Fibroblast of upper back skin (primary cell): ENCODE measurements at regions not wholly inside any gene's neighbourhood (a gene's known extent, or its start where the extent isn't known, plus 50 kb on each side); places are given as distances from the start of the nearest gene placed in this dataset.

Experiments
- DNase-seq: peaks from one replicate; pipeline ENCODE4 v3.0.0-alpha.2; 2013

DNA sequence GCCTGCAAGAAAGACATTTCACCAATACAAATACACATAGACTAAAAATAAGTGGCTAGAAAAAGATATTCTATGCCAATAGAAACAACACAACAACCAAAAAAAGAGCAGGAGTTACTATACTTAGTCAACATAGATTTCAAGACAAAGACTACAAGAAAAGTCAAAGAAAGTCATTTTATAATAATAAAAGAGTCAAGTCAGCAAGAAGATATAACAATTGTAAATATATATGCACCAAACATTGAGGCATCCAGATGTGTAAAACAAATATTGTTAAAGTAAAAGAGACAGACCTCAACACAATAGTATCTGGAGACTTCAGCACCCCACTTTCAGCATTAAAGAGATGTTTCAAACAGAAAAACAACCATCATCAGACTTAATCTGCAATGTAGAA is 104.6 kb downstream of the AMY1C start:
- DNase-seq: no peak

DNA sequence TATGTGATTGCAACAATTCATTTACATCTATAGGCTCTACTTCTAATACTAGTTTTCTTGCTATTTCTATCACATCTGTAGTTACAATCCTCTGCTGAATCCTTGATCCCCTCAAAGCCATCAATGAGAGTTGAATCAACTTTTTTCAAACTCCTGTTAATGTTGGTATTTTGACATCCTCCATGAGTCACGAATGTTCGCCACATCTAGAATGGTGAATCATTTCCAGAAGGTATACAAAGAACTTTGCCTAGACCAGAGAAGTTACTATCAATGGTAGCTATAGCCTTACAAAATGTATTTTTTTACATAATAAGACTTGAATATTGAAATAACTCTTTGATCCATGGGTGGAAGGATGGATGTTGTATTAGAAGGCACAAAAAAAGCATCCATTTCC is 110.0 kb downstream of the AMY1C start:
- DNase-seq: no peak

DNA sequence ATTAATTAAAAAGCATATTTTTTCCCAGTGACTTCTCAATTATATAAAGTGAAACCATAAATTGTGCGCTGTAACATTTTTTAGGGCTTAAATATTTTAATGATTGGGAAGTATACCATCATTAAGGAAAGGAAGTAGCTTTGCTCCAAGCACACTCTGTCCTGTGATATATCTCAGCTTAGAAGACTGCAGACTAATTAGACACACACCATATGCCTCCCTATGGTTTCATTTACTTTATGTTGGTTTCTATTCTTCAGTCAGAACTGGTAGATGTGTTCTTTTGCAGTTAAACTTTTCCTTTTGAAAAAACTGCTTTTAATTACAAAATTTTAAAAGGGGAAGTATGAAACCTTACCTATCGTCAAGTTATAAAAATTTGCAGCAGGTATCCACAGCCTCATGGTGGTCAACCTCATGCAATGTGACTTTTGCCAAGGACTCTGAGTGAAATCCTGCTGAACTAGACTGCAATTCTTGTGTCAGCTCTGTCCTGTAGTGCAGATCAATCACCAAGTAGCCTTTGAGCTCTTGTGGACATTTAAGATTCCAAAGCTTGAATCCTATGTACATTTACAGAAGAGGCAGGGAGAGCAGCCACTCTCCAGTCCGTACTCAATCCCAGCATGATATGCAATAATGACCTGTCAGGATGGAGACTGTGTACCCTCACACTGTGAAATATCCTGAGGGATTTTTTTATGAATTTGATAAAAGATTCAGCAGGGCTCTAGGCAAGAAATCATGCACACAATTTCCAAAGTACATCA is 149.1 kb downstream of the AMY1C start:
- DNase-seq: no peak

DNA sequence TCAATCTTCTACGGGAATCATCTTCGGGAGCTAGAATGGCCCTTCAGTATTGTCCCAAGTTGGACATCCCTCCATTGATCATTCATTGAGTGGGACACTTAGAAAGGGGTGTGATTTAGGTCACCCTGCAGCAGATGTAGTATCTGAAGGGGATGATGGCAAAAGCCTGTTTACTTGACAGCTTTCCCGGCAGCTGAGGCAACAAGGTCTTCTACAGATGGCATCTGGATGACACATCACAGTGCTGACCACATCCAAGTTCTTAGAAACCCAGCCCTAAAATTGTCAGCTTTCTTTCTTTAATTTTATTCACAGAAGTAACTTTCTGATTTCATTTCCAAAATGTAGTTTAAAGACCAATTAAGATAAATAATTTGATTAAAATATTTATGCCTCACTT is 150.3 kb downstream of the AMY1C start:
- no peak for DNase-seq

DNA sequence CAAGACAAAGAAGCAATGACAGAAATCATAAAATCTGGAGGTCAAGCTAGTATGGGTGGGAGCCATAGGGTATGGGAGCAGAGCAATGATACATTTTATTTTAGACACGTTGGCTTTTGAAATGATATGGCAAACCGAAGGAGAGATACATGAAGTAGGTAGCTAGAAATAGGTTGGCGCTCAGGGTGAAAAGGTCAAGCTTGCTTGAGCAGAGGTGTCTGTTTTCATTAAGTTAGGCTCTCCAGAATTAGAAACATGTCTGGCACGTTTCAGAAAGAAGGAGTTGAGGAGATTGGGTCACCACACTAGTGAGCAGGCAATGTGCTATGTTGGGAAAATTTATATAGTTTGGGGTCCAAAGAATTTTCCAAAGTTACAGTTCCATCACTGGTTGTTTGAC is 151.4 kb downstream of the AMY1C start:
- no peak for DNase-seq

DNA sequence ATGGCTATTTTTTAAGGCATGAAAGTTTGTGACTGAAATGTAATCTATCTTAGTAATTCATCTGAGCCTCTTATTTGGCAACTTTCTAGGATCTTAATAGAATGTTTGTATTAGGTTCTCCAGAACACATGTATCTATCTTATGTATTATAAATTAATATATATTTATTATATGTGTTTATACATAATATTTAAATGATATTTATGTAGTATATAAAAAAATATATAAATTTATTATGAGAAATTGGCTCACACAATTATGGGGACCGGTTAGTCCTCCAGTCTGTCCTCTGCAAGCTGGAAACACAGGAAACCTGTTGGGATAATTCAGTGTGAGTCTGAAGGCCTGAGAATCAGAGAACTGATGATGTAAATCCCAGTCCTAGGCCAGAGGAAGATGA is 155.7 kb downstream of the AMY1C start:
- no peak for DNase-seq

DNA sequence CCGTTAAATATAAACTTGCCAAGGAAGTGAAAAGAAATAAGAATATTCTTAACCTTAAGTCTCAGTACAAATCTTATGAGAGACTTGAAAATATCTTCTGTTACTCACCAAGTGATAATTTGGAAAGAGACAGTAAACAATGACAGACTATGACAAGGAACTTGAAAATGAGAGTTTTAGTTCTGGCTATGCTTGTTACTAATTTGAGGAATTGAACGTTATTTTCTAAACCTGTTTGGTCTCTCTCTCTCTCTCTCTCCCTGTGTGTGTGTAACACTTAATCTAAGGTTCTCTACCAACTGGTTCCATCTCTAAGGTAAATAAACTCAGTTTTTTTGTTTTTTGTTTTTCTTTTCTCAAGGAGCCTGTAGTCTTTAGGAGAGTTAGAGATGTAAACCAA is 161.8 kb downstream of the AMY1C start:
- DNase-seq: no peak

DNA sequence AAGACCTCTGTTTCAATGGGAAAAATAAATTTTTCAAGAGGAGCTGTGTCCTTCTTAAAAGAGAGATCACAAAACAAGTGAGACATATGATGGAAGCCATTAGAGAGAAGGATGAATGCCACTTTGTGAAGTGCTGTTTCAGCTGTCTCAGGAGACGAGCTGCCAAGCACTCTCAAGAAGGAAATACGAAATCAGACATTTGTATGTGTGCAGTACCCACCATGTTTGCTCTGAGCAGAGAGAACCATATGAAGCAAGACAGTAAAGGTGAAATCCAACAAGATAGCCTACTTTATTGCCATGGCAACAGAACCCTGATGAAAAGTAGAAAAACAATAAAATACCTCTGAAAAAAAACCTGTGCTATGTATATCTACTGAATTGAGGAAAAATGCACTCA is 168.1 kb downstream of the AMY1C start:
- no peak for DNase-seq

DNA sequence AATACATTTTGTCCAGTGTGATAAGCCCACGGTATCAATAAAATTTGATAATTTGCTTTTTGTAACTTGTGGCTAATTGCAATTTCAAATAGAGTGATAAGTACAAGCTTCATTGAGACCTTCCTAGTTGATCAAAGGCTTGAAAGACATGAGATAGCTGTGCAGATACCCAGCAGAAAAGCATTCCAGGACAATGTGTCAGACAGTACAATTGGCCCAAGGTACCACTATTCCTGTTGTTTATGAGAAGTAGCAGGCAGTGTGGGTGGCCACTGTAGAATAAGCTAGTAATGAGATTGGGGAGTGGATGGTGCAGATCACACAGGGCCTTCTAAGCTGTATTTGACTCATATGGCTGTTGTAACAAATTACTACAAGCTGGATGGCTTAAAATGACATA is 182.2 kb downstream of the AMY1C start:
- DNase-seq: no peak

DNA sequence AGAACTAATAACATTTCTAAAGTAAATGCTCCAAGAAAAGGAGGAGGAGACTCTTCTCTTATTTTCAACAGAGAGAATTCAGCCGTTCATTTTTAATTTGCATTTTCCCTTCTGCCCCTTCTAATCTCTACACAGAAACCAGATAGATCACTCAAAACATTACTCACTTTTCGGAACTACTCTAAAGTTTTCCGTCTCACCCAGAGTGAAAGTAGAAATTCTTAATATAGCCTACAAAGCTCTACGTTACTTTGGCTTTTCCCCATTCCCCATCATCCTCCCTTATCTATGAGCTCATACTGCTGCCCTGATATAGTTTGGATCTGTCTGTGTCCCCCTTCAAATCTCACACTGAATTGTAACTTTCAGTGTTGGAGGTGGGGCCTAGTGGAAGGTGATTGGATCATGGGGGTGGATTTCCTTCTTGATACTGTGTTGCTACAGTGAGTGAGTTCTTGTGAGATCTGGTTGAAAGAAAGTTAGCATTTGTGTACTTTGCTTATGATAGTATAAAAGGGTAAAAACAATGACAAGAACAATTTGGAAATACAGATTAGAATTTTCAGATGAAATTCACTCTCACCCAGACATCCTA is 188.2 kb downstream of the AMY1C start:
- DNase-seq: no peak

DNA sequence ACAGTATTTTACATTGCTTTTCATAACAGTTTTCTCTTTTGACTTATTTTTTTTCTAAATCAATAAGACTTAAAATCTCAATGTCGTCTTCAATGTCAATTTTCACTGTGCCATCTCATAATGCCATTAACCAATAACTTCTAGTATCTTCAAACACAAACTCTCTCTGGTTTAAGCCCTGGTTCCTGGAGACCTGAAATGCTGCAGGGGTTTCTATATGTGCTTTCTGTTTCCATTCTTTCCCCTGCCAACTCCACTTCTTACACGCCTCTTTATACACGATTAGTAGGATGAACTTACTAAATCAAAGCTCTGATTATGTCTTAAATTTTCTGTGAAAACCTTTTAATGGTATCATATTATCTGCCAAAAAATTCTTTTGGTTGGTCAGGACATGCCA is 191.4 kb downstream of the AMY1C start:
- no peak for DNase-seq

DNA sequence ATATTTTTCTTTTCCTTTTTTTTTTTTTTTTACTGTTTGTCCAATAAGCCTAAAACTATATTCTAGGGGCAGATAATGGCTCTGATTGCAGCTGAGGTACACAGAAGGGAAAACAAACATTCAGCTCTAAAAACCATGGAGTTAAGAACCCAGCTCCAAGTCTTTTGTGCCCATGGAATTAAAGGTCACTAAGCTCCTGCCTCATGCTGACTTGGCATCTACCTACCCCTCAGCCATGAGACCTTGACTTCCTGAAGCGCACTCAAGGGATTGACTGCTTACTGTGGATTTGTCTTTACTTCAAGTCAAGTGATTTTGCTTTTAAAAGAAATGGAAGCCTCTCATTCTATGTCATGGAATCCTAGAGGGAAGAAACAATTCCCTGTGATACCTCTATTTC is 192.3 kb downstream of the AMY1C start:
- no peak for DNase-seq

DNA sequence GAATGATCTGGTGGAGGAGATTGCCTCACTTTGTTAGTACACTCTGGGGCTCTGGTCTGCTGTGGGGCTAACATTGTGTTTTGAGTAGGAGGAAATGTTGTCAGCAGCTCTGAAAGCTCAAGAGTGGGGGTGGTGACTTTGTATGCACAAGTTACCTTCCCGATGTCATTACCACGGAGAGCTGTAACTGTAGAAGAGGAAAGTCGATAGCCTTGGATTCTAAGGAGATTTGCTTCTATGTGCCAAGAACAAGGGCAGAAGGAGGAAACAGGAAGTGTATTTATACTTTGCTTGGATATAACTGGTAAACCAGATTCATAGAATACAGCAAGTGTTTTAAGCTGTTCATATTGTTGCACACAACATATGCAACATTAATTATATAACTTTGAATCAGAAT is 196.1 kb downstream of the AMY1C start:
- no peak for DNase-seq

DNA sequence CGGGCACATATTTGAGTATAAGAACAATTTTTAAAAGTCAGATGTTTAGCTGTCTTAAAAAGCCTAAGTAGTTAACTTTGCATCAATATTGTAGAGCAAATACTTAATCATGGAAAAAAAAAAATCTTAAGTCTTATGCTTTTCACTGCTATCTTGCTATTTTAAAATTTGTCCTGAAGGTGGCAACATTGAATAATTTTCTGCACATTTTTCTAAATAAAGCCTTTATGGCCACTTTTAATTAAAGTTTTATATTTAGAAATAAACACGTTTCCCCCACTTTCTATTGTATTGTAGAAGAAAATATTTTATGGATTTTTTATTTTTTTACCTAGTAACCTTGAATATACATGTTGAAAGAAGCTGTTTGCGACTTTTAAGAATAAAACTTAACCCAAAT is 198.8 kb downstream of the AMY1C start:
- DNase-seq: no peak

DNA sequence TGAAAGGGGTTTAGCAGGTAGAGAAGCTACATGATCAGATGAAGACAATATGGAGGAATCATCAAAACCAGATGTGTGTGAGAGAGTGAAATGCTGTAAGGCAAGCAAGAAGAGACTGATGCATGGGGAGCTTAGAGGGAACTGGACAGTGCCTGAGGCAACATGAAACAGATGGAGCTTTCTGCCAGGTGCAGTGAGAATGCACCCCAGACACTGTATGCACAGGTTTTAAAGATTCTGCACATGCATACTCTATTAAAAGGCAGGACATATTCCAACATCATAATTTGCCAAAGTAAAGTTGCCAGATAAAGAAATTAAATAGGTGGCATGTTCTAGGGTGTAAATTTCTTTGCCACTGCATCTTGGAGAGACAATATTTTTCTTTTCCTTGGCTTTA is 200.1 kb downstream of the AMY1C start:
- no peak for DNase-seq

DNA sequence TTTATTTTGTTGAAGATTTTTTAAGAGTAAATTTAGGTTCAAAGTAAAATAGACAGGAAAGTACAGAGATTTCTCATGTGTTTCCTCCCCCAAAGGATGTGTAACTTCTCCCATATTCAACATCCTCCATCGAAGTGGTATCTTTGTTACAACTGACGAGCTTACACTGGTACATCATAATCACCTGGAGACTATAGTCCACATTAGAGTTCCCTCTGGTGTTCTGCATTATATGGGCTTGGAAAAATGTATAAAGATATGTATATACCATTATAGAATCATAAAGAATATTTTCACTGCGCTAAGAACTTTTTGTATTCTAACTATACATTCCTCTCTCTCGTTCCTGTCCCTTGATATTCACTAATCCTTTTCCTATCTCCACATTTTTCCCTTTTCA is 203.7 kb downstream of the AMY1C start:
- DNase-seq: peak; percentile 1

DNA sequence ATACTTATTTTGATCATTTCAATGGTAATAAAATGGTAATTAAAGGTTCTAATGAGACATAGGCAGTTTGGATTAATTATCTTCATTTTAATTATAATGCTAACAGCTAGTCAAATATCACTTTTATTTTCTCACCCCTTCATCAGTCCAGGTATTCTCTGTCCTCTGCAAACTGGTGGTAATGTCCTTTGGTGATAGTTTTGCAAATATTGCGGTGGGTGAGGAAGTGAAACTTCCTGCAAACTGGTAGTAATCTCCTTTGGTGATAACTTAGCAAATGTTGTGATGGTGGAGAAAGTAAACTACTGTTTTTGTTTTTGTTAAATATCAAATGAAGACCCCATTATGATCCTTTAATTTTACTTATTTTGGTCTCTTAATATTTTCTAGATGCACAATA is 209.0 kb downstream of the AMY1C start:
- no peak for DNase-seq

DNA sequence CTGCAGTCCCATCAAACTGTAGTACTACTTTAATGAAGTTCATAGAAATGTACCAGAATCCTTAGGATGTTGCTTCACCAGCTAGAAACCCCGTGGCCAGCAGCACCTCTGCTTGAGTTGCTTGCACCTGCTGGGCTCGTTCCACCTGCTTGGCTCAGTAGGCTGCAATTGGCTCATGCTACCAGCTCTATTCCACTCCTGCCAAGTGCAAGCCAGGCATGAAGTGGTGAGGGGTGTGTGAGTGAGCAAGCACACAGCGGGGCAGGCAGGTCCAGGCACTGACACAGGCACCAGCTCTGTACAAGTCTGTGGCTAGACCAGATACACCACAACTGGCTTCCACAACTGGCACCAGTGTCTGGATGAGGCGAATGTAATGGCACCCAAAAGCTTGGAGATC is 209.9 kb downstream of the AMY1C start:
- no peak for DNase-seq

DNA sequence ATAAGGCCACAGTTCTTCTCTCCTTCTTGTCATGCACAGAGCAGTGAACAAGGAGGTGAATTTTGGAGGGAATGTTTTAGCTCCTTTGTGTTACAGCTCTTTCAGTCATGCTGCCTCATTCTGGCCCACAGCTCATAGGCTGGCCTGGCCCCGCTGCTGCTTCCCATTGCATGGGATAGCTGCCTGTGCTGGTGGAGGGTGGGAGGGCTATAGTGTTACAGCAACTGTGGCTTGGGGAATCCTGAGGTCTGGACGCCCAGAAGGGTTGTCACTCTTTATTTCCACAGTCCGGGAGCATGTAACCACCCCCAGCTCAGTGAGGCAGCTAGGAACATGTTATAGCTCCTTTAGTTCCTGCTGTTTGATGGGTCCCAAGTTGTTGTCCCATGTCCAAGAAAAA is 210.3 kb downstream of the AMY1C start:
- no peak for DNase-seq

DNA sequence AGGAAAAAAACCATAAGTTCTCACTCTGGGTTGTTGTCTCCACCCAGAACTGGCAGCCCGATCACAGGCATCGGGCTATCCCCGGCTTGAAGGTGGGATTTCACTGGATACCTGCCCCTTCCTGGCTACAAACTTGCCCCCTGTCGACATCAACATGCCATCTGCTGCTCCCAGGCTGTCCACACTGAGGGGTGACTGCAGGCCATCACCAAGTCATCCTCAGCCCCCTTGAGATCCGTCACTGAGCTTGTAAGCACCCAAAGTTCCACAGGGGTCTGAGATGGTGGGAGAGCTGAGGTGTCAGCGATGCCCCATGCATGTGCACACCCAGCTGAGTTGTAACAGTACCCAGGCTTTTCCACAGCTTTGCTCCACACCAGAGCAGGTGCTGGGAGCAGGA is 211.0 kb downstream of the AMY1C start:
- DNase-seq: no peak

DNA sequence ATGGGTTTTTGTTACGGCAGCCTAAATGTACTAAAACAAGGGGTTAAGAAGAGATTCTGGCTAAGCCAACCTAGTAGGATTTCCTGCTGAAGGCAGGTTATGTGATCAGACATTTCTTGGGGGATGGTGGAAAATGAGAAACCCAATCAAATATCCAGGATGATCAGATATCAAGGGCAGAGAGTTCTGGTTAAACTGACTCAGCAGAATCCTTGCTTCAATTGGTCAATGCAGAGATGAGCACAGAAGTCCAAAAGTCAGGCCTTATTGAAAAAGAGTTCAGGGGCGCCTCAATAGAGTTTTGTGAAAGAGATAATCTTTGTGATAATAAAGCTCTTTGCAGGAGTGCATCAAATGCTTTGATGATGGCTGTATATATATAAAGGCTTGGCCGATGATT is 237.1 kb downstream of the AMY1C start:
- DNase-seq: no peak

DNA sequence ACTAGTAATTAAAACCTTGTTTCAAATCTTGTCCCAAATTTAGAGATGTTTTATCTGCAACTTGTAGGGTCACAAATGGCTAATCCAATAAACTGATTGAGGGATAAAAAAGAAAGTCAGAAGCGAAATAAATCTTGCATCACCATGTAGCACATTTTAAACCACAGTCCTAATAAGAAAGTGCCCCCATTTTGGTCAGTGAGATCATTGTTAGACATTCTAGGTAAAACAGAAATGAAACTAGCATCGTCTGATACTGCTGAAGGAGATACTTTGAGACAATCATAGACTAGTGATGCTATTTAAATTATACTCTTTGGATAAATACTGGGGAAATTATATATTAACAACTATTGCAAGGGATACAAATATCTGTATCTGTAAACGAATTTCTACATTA is 247.9 kb downstream of the AMY1C start:
- no peak for DNase-seq

DNA sequence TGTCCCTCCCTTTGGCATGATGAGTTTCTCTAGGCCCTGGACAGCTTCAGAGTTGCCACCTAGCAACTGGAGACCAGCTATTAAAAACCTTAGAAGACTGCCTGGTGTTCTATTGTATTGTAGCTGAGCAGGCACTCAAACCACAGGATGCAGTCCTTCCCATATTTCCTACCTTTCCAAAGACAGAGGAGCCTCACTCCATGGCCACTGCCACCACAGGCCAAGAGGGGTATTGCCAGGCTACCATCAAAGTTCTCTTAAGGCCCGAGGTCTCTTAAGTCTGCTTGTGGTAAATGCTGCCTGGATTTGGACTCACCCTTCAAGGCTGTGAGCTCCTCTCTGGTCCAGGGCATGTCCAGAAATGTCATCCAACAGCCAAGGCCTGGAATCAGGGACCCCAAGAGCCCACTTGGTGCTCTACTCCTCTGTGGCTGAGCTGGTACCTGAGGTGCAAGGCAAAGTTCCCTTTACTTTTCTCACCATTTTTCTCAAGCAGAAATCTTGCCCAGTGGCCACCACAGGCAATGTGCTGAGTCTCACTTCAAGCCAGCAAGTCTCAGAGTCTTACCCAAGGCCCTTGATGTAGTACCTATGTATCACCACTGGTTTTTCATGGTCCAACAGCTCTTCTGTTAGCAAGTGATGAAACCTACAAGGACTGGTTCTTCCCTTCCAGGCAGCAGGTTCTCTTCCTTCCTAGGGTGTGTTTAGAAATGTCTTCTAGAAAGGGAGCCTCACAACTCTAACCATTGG is 269.4 kb downstream of the AMY1C start:
- DNase-seq: no peak

DNA sequence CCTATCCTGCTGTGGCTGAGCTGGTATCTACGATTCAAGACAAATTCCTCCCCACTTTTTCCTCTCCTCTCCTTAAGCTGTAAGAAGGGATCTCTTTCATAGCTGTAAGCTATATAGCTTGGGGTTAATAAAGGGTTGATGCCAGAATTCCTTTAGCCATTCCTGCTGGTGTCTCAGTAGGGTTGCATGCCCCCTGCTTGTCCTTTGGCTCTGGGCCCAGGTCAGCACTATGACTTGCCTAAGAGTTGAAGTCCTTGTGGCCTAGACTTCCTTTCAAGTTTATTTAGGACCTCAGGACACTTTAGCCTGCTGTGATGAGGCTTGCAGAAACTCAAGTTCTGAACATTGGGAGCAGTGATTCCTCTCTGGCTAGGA is 270.0 kb downstream of the AMY1C start:
- DNase-seq: no peak
